ENCODE measurements at regions not wholly inside any gene's neighbourhood (a gene's known extent, or its start where the extent isn't known, plus 50 kb on each side); places are given as distances from the start of the nearest gene placed in this dataset.
"Not testable (repeated sequence)": the region's sequence is repeated elsewhere in the genome, so short reads cannot be mapped to it uniquely, and the experiment has no call there.

- no peak for DNase-seq
These were observed 1284.3 kb upstream of the TMEM132C start for GRCh38 chr12:126982707-126983106.

- DNase-seq: not testable (repeated sequence)
These were observed 1283.2 kb upstream of the TMEM132C start for GRCh38 chr12:126983735-126984134.

GRCh38 chr12:126985663-126986062 is 1281.3 kb upstream of the TMEM132C start:
- DNase-seq: not testable (repeated sequence)

- no peak for DNase-seq
These were observed 1277.4 kb upstream of the TMEM132C start for GRCh38 chr12:126989532-126989931.

GRCh38 chr12:126993898-126994297 is 1273.1 kb upstream of the TMEM132C start:
- no peak for DNase-seq

GRCh38 chr12:126994599-126994998 is 1272.4 kb upstream of the TMEM132C start:
- DNase-seq: no peak

GRCh38 chr12:126998031-126998430 is 1268.9 kb upstream of the TMEM132C start:
- DNase-seq: no peak

GRCh38 chr12:126998747-126999285 is 1268.2 kb upstream of the TMEM132C start:
- DNase-seq: no peak

GRCh38 chr12:126999352-126999751 is 1267.6 kb upstream of the TMEM132C start:
- DNase-seq: no peak

GRCh38 chr12:127005406-127005805 is 1261.6 kb upstream of the TMEM132C start:
- no peak for DNase-seq

GRCh38 chr12:127006972-127007371 is 1260.0 kb upstream of the TMEM132C start:
- DNase-seq: no peak

GRCh38 chr12:127008755-127009403 is 1258.1 kb upstream of the TMEM132C start:
- DNase-seq: no peak

- DNase-seq: no peak
These were observed 1254.9 kb upstream of the TMEM132C start for GRCh38 chr12:127012109-127012508.

GRCh38 chr12:127013197-127013596 is 1253.8 kb upstream of the TMEM132C start:
- no peak for DNase-seq

GRCh38 chr12:127014079-127014478 is 1252.9 kb upstream of the TMEM132C start:
- no peak for DNase-seq

GRCh38 chr12:127024791-127025190 is 1242.2 kb upstream of the TMEM132C start:
- no peak for DNase-seq

- no peak for DNase-seq
These were observed 1241.4 kb upstream of the TMEM132C start for GRCh38 chr12:127025545-127025944.

- DNase-seq: no peak
These were observed 1231.7 kb upstream of the TMEM132C start for GRCh38 chr12:127035011-127035879.

GRCh38 chr12:127038152-127038551 is 1228.8 kb upstream of the TMEM132C start:
- DNase-seq: no peak

GRCh38 chr12:127038761-127039160 is 1228.2 kb upstream of the TMEM132C start:
- DNase-seq: no peak

- DNase-seq: no peak
These were observed 1224.9 kb upstream of the TMEM132C start for GRCh38 chr12:127041985-127042625.

- DNase-seq: no peak
These were observed 1223.2 kb upstream of the TMEM132C start for GRCh38 chr12:127043731-127044130.

GRCh38 chr12:127044836-127045235 is 1222.1 kb upstream of the TMEM132C start:
- no peak for DNase-seq

Data from left kidney (tissue), 1 donor.